Parathyroid adenoma (tissue), 2 donors: ENCODE measurements at regions not wholly inside any gene's neighbourhood (a gene's known extent, or its start where the extent isn't known, plus 50 kb on each side); places are given as distances from the start of the nearest gene placed in this dataset.
"Not testable (repeated sequence)": the region's sequence is repeated elsewhere in the genome, so short reads cannot be mapped to it uniquely, and the experiment has no call there.

ENCODE experiments used
- H2AFZ ChIP-seq: fragments of 300-600 bp; sonication (generic); one replicate; pipeline ENCODE4 v1.7.0; 2017; ENCODE audit warnings: antibody characterized with exemption, mild to moderate bottlenecking
- H3K27ac ChIP-seq: fragments of 300-600 bp; sonication (generic); one replicate; pipeline ENCODE4 v1.7.0; 2017
- H3K27me3 ChIP-seq: fragments of 300-600 bp; sonication (generic); one replicate; pipeline ENCODE4 v1.7.0; 2017; ENCODE audit warnings: low read length; ENCODE audit not compliant: control insufficient read depth, insufficient read depth
- H3K36me3 ChIP-seq: fragments of 300-600 bp; sonication (generic); one replicate; pipeline ENCODE4 v1.7.0; 2017; ENCODE audit warnings: low read length; ENCODE audit not compliant: control insufficient read depth, insufficient read depth
- H3K4me1 ChIP-seq: fragments of 300-600 bp; sonication (generic); one replicate; pipeline ENCODE4 v1.7.0; 2017; ENCODE audit warnings: control low read depth
- H3K4me2 ChIP-seq: fragments of 300-600 bp; sonication (generic); one replicate; pipeline ENCODE4 v1.7.0; 2017; ENCODE audit warnings: low read length
- H3K4me3 ChIP-seq: fragments of 300-600 bp; sonication (generic); one replicate; pipeline ENCODE4 v1.7.0; 2017; ENCODE audit warnings: low read depth, low read length
- H3K79me2 ChIP-seq: fragments of 300-600 bp; sonication (generic); one replicate; pipeline ENCODE4 v1.7.0; 2017; ENCODE audit warnings: control low read depth
- H3K9ac ChIP-seq: fragments of 300-600 bp; sonication (generic); one replicate; pipeline ENCODE4 v1.7.0; 2017; ENCODE audit warnings: mild to moderate bottlenecking
- H3K9me3 ChIP-seq: fragments of 300-600 bp; sonication (generic); one replicate; pipeline ENCODE4 v1.7.0; 2017; ENCODE audit warnings: low read length; ENCODE audit not compliant: control insufficient read depth
- TF ChIP-seq, protein P1 (sequence below): fragments of 300-600 bp; sonication (generic); IDR thresholded peaks from one replicate; pipeline ENCODE4 v1.7.0; 2017; ENCODE audit warnings: antibody characterized with exemption, mild to moderate bottlenecking
- donor health status: primary hyperparathyroidism.

DNA sequence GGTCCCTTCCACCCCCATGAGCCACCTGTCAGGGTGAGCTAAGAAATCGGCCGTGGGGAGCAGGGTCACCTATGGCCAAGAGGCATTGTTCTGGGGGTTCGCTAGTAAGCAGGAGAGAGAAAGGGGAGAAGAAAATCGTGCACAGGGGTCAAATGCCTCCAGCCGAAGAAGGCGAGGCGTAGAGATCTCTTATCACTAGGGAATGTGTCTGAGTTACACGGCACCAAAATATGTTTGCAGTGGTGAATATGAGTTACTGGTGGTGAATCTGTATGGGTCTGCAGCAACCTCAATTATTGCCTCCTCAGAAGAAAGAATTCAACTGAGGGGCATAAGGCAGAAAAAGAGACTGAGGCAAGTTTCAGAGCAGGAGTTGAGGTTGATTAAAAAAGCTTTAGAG lies 54.2 kb upstream of the RABGAP1L start:
- H2AFZ ChIP-seq: no peak overlapping the region
- no peak overlapping the region for H3K4me2 ChIP-seq
- H3K9me3 ChIP-seq: no peaks in the 10 kb centered on the region
- H3K4me1 ChIP-seq: no peaks in the 10 kb centered on the region
- no peaks in the 10 kb centered on the region for H3K79me2 ChIP-seq
- no peak overlapping the region for H3K9ac ChIP-seq
- no peak overlapping the region for H3K4me3 ChIP-seq
- TF ChIP-seq, protein P1, sequence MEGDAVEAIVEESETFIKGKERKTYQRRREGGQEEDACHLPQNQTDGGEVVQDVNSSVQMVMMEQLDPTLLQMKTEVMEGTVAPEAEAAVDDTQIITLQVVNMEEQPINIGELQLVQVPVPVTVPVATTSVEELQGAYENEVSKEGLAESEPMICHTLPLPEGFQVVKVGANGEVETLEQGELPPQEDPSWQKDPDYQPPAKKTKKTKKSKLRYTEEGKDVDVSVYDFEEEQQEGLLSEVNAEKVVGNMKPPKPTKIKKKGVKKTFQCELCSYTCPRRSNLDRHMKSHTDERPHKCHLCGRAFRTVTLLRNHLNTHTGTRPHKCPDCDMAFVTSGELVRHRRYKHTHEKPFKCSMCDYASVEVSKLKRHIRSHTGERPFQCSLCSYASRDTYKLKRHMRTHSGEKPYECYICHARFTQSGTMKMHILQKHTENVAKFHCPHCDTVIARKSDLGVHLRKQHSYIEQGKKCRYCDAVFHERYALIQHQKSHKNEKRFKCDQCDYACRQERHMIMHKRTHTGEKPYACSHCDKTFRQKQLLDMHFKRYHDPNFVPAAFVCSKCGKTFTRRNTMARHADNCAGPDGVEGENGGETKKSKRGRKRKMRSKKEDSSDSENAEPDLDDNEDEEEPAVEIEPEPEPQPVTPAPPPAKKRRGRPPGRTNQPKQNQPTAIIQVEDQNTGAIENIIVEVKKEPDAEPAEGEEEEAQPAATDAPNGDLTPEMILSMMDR: no peak
- H3K27ac ChIP-seq: no peak overlapping the region
- no peaks in the 10 kb centered on the region for H3K27me3 ChIP-seq
- H3K36me3 ChIP-seq: no peaks in the 10 kb centered on the region

DNA sequence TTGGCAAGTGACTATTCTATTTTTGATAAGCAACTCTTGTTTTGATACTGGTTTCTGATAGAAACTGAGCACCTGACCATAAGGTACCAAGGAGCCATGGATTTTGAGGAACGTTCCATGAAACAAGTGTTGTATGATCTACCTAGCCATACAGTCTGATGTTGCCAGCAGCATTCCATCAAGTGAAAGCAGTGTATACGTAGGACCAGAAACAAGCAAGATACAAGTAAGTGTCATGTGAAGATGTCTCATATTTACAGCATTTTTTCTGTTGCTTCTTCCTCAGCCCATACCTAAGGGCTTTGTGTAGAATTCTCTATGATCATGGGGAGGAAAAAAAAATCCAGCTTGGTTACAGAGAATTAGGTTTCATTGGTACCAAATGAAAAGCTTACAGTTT lies 55.6 kb upstream of the RABGAP1L start:
- no peaks in the 10 kb centered on the region for H3K9me3 ChIP-seq
- no peak overlapping the region for H2AFZ ChIP-seq
- no peaks in the 10 kb centered on the region for H3K79me2 ChIP-seq
- H3K27me3 ChIP-seq: no peaks in the 10 kb centered on the region
- H3K36me3 ChIP-seq: no peaks in the 10 kb centered on the region
- no peak overlapping the region for H3K4me2 ChIP-seq
- H3K9ac ChIP-seq: no peak overlapping the region
- TF ChIP-seq, protein P1: no peak
- H3K4me3 ChIP-seq: no peak overlapping the region
- H3K27ac ChIP-seq: no peak overlapping the region
- no peaks in the 10 kb centered on the region for H3K4me1 ChIP-seq

DNA sequence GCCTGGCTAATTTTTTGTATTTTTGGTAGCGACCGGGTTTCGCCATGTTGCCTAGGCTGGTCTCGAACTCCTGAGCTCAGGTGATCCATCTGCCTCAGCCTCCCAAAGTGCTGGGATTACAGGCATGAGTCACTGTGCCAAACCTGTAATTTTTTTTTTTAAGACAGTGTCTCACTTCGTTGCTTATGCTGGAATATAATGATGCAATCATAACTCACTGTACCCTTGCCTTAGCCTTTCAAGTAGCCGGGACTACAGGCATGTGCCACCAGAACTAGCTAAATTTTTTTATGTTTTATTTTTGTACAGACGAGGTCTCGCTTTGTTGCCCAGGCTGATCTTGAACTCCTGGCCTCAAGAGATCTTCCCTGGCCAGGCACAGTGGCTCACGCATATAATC lies 57.3 kb upstream of the RABGAP1L start:
- not testable (repeated sequence) for H3K9ac ChIP-seq, H3K79me2 ChIP-seq, H3K36me3 ChIP-seq, H3K9me3 ChIP-seq, H2AFZ ChIP-seq, H3K4me3 ChIP-seq, H3K27ac ChIP-seq, H3K27me3 ChIP-seq, H3K4me1 ChIP-seq, H3K4me2 ChIP-seq

DNA sequence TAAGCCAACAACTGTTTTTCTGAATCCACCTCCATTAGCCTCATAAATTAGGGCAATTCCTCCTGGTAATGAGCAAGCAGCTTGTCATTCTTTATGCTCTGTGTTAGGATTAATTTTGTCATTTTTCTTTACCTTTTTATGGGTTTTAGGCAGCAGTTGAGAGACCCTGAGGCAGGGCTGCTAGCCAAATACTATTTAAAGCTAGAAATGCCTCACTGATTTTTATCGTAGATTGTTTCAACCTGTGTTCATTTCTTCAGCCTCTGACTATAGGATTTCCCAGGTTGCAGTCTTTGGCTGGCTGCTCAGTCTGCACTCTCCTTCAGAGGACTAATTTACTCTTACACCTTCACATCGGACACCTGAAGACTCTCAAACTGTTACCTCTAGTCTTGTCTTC lies 61.9 kb upstream of the RABGAP1L start:
- Histone ChIP-seq H3K4me2 (no peak overlapping the region), H3K4me3 (no peak overlapping the region), H3K4me1 (no peaks in the 10 kb centered on the region), H3K9me3 (no peaks in the 10 kb centered on the region), H3K27ac (no peak overlapping the region), H3K79me2 (no peaks in the 10 kb centered on the region), H3K36me3 (no peaks in the 10 kb centered on the region), H3K27me3 (no peaks in the 10 kb centered on the region), H3K9ac (no peak overlapping the region), H2AFZ (no peak overlapping the region)
- TF ChIP-seq, protein P1: no peak

DNA sequence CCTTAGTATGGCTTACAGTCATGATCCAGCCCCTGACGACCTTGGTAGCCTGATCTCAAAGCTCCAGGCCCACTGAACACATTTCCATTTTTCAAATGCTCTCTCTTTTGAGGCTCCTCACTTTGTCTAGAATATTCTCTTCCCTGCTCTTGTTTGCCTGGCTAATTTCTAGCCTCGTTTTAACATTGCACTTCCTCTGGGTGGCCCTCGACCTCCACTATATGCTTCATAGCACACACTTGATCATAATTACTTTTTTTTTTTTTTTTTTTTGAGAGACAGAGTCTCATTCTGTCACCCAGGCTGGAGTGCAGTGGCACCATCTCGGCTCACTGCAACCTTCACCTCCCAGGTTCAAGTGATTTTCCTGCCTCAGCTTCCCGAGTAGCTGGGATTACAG lies 65.5 kb upstream of the RABGAP1L start:
- not testable (repeated sequence) for H3K36me3 ChIP-seq, H3K4me1 ChIP-seq, H3K27me3 ChIP-seq, H3K9me3 ChIP-seq, H3K27ac ChIP-seq, H3K4me2 ChIP-seq, H2AFZ ChIP-seq, H3K9ac ChIP-seq, H3K79me2 ChIP-seq, H3K4me3 ChIP-seq

DNA sequence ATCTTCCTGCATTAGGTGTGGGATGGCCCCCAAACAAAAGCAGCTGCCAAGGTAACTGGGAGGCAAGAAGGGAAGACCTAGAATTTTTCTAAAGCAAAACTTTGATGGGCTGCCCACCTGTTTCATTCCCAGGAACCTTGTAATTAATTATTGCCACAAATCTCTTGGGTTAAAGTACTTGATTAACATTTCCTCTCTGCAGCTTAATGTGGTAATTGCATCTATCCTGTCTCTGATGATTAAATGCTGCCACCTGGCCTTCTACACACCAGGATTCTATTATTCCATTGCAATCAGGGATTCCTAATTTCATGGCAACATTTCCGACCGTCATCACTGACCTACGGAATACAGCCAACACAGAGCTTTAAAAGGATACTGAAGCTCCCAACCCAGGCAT lies 68.3 kb upstream of the RC3H1 start:
- Histone ChIP-seq H3K4me1 (no peaks in the 10 kb centered on the region), H3K36me3 (no peaks in the 10 kb centered on the region), H3K9me3 (no peaks in the 10 kb centered on the region), H3K9ac (no peak overlapping the region), H3K79me2 (no peaks in the 10 kb centered on the region), H3K4me3 (no peak overlapping the region), H2AFZ (no peak overlapping the region), H3K27me3 (no peaks in the 10 kb centered on the region), H3K27ac (no peak overlapping the region), H3K4me2 (no peak overlapping the region)
- TF ChIP-seq, protein P1: no peak
